Osteocyte (in vitro differentiated cells): ENCODE measurements at regions not wholly inside any gene's neighbourhood (a gene's known extent, or its start where the extent isn't known, plus 50 kb on each side); places are given as distances from the start of the nearest gene placed in this dataset.

Experiments
- DNase-seq: peaks from one replicate; pipeline ENCODE4 v3.0.0; 2021; ENCODE audit warnings: mixed read lengths; ENCODE audit not compliant: unreplicated experiment; ENCODE audit errors: extremely low spot score
- H3K27ac Mint-ChIP-seq: one replicate; pipeline ENCODE4 v1.8.0; 2021; ENCODE audit warnings: mild to moderate bottlenecking, mixed read lengths; ENCODE audit not compliant: unreplicated experiment
- H3K27me3 Mint-ChIP-seq: one replicate; pipeline ENCODE4 v1.8.0; 2021; ENCODE audit warnings: mixed read lengths; ENCODE audit not compliant: unreplicated experiment
- H3K36me3 Mint-ChIP-seq: one replicate; pipeline ENCODE4 v1.8.0; 2021; ENCODE audit warnings: mixed read lengths; ENCODE audit not compliant: unreplicated experiment
- H3K4me1 Mint-ChIP-seq: one replicate; pipeline ENCODE4 v1.8.0; 2021; ENCODE audit warnings: mixed read lengths; ENCODE audit not compliant: unreplicated experiment
- H3K4me3 Mint-ChIP-seq: one replicate; pipeline ENCODE4 v1.8.0; 2021; ENCODE audit warnings: mild to moderate bottlenecking, moderate library complexity, mixed read lengths; ENCODE audit not compliant: unreplicated experiment
- H3K9me3 Mint-ChIP-seq: one replicate; pipeline ENCODE4 v1.8.0; 2021; ENCODE audit warnings: mixed read lengths; ENCODE audit not compliant: unreplicated experiment
- CTCF ChIP-seq: fragments of 200-600 bp; sonication (generic); IDR thresholded peaks from 2 replicates; pipeline ENCODE4 v1.5.0; 2021; ENCODE audit warnings: antibody characterized with exemption, mild to moderate bottlenecking, moderate library complexity

DNA sequence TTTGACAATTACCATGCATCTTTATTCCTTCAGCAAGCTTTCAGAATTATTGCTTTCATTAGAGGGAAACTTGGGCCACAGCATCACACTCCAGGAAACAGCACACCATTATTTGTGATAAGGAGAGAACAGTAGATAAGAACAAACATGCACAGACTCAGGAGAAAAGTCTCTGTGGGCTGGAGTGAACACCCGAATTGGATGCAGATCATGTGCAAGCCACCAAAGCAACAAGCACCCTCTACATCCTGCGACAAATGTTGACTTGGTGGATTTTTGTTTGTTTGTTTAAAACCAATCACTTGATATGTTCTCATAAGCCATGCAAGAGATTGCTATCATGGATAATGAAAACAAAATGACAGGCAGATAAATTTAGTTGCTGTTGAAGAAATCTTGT, 67.7 kb upstream of the ZFP64 start:
- no peak overlapping the region for H3K27ac Mint-ChIP-seq
- H3K36me3 Mint-ChIP-seq: no peaks in the 10 kb centered on the region
- no peaks in the 10 kb centered on the region for H3K9me3 Mint-ChIP-seq
- no peaks in the 10 kb centered on the region for H3K4me1 Mint-ChIP-seq
- H3K27me3 Mint-ChIP-seq: no peaks in the 10 kb centered on the region
- DNase-seq: no peak
- H3K4me3 Mint-ChIP-seq: no peak overlapping the region
- no peak for TF ChIP-seq CTCF

- no peak overlapping the region for H3K4me3 Mint-ChIP-seq
- no peak for TF ChIP-seq CTCF
- no peaks in the 10 kb centered on the region for H3K36me3 Mint-ChIP-seq
- no peaks in the 10 kb centered on the region for H3K9me3 Mint-ChIP-seq
- no peaks in the 10 kb centered on the region for H3K27me3 Mint-ChIP-seq
- H3K4me1 Mint-ChIP-seq: no peaks in the 10 kb centered on the region
- DNase-seq: no peak
- H3K27ac Mint-ChIP-seq: no peak overlapping the region
Observed at GRCh38 chr20:52256454-52256853, 64.9 kb upstream of the ZFP64 start.

DNA sequence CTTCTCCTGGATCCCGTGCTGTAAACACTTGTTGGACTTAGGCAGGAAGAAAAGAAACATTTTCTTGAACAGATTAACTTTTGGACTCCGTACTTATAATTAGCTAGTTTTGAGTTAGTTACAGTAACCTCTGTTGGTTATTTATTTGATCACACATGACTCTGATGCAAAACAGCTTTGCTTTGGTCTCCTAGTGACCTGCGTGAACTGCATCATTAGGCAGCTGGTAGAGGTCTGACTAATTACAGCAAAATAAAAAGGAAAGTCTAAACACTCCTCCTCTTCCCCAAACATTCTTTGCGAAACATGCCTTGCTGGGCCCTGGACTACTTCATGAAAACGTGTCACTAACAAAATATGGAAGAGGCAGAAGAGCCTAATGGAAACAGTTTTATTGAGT, 61.1 kb upstream of the ZFP64 start:
- no peak for DNase-seq
- Mint-ChIP-seq H3K27ac (no peak overlapping the region), H3K9me3 (no peaks in the 10 kb centered on the region), H3K4me1 (no peaks in the 10 kb centered on the region), H3K36me3 (no peaks in the 10 kb centered on the region), H3K27me3 (no peaks in the 10 kb centered on the region), H3K4me3 (no peak overlapping the region)
- TF ChIP-seq CTCF: no peak

GRCh38 chr20:52251827-52252226, 60.2 kb upstream of the ZFP64 start:
- Mint-ChIP-seq H3K36me3 (no peaks in the 10 kb centered on the region), H3K9me3 (no peaks in the 10 kb centered on the region), H3K4me1 (no peaks in the 10 kb centered on the region), H3K4me3 (no peak overlapping the region), H3K27ac (no peak overlapping the region), H3K27me3 (no peaks in the 10 kb centered on the region)
- DNase-seq: peak; percentile 25
- no peak for TF ChIP-seq CTCF

DNA sequence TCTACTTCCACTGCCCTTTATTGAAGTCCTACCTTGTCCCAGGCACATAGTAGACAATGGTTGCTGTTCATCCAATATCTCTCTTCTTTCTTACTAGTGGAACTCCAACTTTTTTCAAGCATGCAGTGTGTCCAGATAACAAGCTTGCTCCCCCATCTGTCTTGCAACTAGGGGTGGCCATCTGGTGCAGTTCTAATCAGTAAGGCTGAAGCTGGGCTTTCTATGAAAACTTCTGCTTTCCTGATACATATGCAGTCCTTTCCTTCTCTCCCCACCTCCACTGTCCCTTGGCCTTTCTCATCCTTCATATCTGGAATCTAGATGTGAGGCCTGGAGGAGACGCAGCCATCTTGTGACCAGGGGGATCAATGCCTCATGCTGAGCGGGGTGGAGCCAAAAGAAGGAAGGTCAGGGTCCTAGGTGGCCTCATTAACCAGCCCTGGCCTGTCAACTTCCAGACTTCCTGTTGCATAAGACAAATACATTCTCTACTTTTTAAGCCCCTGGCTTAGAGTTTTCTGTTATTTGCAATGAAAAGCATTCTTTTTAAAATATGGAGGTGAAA, 59.6 kb upstream of the ZFP64 start:
- H3K36me3 Mint-ChIP-seq: no peaks in the 10 kb centered on the region
- peak; percentile 44 for DNase-seq
- H3K27ac Mint-ChIP-seq: no peak overlapping the region
- H3K4me3 Mint-ChIP-seq: no peak overlapping the region
- no peak for TF ChIP-seq CTCF
- no peaks in the 10 kb centered on the region for H3K9me3 Mint-ChIP-seq
- H3K4me1 Mint-ChIP-seq: no peaks in the 10 kb centered on the region
- no peaks in the 10 kb centered on the region for H3K27me3 Mint-ChIP-seq
